ENCODE measurements at regions not wholly inside any gene's neighbourhood (a gene's known extent, or its start where the extent isn't known, plus 50 kb on each side); places are given as distances from the start of the nearest gene placed in this dataset.

- TF ChIP-seq CTCF (IDR thresholded peaks at IDR 0.05): no peak
- DNase-seq (no peak), ATAC-seq (no peak)
- Histone ChIP-seq H3K4me1 (no peaks in the 10 kb centered on the region), H3K27me3 (no peaks in the 10 kb centered on the region), H3K27ac (no peak overlapping the region), H3K4me3 (no peak overlapping the region), H3K9me3 (no peaks in the 10 kb centered on the region), H3K36me3 (no peaks in the 10 kb centered on the region)
- intact Hi-C loops (cut with DNase I): no loop called here
Measured at GRCh38 chr5:136730426-136730825, 365.1 kb upstream of the TRPC7 start.

DNA sequence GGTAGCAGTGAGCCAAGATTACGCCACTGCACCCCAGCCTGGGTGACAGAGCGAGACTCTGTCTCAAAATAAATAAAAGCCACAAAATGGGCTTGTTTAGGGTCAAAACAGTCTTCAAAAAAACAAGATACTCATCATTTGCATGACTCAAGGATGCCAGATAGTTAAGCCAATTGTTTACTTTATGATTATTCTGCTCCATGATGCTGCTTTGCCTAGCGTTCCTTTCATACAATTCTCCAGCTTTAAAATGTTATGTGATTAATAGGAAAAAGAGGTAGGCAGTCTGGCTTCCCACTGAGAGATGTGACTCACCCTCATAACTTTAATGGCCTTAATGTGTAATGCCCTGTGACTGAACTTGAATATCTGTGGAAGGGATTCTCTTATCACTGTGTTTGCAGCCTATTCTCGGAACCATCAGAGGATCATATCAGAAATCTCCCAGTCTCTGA, 364.6 kb upstream of the TRPC7 start:
- ATAC-seq: no peak
- no peak for TF ChIP-seq CTCF (IDR thresholded peaks at IDR 0.05)
- Histone ChIP-seq H3K27me3 (no peaks in the 10 kb centered on the region), H3K4me1 (no peaks in the 10 kb centered on the region), H3K27ac (no peak overlapping the region), H3K4me3 (no peak overlapping the region), H3K36me3 (no peaks in the 10 kb centered on the region), H3K9me3 (no peaks in the 10 kb centered on the region)
- no peak for DNase-seq
- intact Hi-C loops (cut with DNase I): no loop called here

DNA sequence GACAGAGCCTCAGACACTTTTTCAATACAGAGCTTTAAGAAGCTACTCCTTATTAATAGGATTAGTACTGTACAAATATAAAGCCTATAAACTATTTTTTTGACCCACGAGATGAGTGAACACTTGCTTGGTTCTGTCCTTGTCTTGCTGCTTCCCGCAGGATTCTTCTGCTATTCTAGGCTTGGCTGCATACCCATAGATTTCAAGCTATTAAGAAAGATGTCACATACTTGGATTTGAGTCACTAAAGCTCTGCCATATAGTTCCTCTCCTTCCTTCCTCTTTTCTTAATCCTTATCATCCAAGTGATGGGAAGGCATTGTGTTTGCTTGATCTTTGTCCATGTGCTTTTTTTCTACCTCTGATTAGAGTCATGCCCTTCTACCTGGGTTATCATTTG, 361.2 kb upstream of the TRPC7 start:
- Histone ChIP-seq H3K4me3 (no peak overlapping the region), H3K9me3 (no peaks in the 10 kb centered on the region)
- intact Hi-C loops (cut with DNase I): no loop called here

GRCh38 chr5:136724161-136724560, 358.8 kb upstream of the TRPC7 start:
- TF ChIP-seq CTCF (IDR thresholded peaks at IDR 0.05): no peak
- no peak for ATAC-seq
- intact Hi-C loops (cut with DNase I): no loop called here
- no peaks in the 10 kb centered on the region for H3K4me1 ChIP-seq
- H3K27me3 ChIP-seq: no peaks in the 10 kb centered on the region
- H3K27ac ChIP-seq: no peak overlapping the region
- no peaks in the 10 kb centered on the region for H3K9me3 ChIP-seq
- DNase-seq: no peak
- H3K36me3 ChIP-seq: no peaks in the 10 kb centered on the region
- H3K4me3 ChIP-seq: no peak overlapping the region

More for the DNA sequence above, 361.2 kb upstream of the TRPC7 start:
- H3K27me3 ChIP-seq: no peaks in the 10 kb centered on the region
- H3K36me3 ChIP-seq: no peaks in the 10 kb centered on the region
- ATAC-seq: no peak
- TF ChIP-seq CTCF (IDR thresholded peaks at IDR 0.05): no peak
- no peak for DNase-seq
- H3K4me1 ChIP-seq: no peaks in the 10 kb centered on the region
- no peak overlapping the region for H3K27ac ChIP-seq

- no peaks in the 10 kb centered on the region for H3K27me3 ChIP-seq
- H3K36me3 ChIP-seq: no peaks in the 10 kb centered on the region
- no peaks in the 10 kb centered on the region for H3K4me1 ChIP-seq
- no peak overlapping the region for H3K4me3 ChIP-seq
- ATAC-seq (no peak), DNase-seq (no peak)
- TF ChIP-seq CTCF (IDR thresholded peaks at IDR 0.05): no peak
- H3K27ac ChIP-seq: no peak overlapping the region
- intact Hi-C loops (cut with DNase I): no loop called here
- H3K9me3 ChIP-seq: no peaks in the 10 kb centered on the region
Measured at GRCh38 chr5:136722581-136722980, 357.2 kb upstream of the TRPC7 start.

DNA sequence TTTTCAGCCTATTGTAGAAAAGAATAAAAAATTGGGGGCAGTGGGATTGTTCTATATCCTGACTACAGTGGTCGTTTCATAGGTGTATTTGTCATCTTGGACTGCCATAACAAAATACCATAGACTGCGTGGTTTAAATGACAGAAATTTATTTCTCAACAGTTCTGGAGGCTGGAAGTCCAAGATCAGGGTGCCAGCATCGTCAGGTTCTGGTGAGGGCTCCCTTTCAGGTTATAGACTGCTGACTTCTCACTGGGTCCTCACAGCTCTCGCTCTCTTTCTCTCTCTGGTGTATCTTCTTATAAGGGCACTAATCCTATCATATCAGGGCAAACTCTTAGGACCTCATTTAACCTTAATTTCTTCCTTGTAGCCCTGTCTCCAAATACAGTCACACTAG, 356.7 kb upstream of the TRPC7 start:
- Histone ChIP-seq H3K9me3 (no peaks in the 10 kb centered on the region), H3K4me1 (no peaks in the 10 kb centered on the region), H3K27me3 (no peaks in the 10 kb centered on the region), H3K27ac (no peak overlapping the region), H3K36me3 (no peaks in the 10 kb centered on the region), H3K4me3 (no peak overlapping the region)
- ATAC-seq: no peak
- intact Hi-C loops (cut with DNase I): no loop called here
- TF ChIP-seq CTCF (IDR thresholded peaks at IDR 0.05): no peak
- no peak for DNase-seq
